H9 (cell line): ENCODE measurements at regions not wholly inside any gene's neighbourhood (a gene's known extent, or its start where the extent isn't known, plus 50 kb on each side); places are given as distances from the start of the nearest gene placed in this dataset.

Experiments used
- DNase-seq: peaks from one replicate; pipeline ENCODE4 v3.0.0-alpha.2; 2017
- H2AFZ ChIP-seq: one replicate; pipeline ENCODE4 v1.6.1; 2013; ENCODE audit warnings: mild to moderate bottlenecking, low read length, control low read depth, moderate library complexity
- H2AK5ac ChIP-seq: 2 replicates; pipeline ENCODE4 v1.6.1; 2013; ENCODE audit warnings: low read length, control low read depth, mixed read lengths; ENCODE audit not compliant: insufficient read length
- H2BK120ac ChIP-seq: one replicate; pipeline ENCODE4 v1.6.1; 2013; ENCODE audit warnings: low read depth, mild to moderate bottlenecking, low read length, control low read depth, inconsistent platforms; ENCODE audit not compliant: poor library complexity, severe bottlenecking
- H2BK12ac ChIP-seq: 2 replicates; pipeline ENCODE4 v1.6.1; 2013; ENCODE audit warnings: low read length, control low read depth, mixed read lengths, low read depth; ENCODE audit not compliant: insufficient read length
- H2BK15ac ChIP-seq: 2 replicates; pipeline ENCODE4 v1.6.1; 2013; ENCODE audit warnings: low read depth, low read length, control low read depth
- H2BK20ac ChIP-seq: one replicate; pipeline ENCODE4 v1.6.1; 2013; ENCODE audit warnings: low read depth, mild to moderate bottlenecking, low read length, control low read depth, inconsistent platforms; ENCODE audit not compliant: poor library complexity, severe bottlenecking
- H2BK5ac ChIP-seq: 2 replicates; pipeline ENCODE4 v1.6.1; 2013; ENCODE audit warnings: low read length, control low read depth, mixed read lengths; ENCODE audit not compliant: insufficient read length
- H3K14ac ChIP-seq: 2 replicates; pipeline ENCODE4 v1.6.1; 2013; ENCODE audit warnings: low read length, control low read depth; ENCODE audit not compliant: insufficient read depth
- H3K18ac ChIP-seq: 2 replicates; pipeline ENCODE4 v1.6.1; 2013; ENCODE audit warnings: low read depth, mild to moderate bottlenecking, mixed read lengths, low read length, control low read depth; ENCODE audit not compliant: insufficient read length
- H3K23ac ChIP-seq: 2 replicates; pipeline ENCODE4 v1.6.1; 2013; ENCODE audit warnings: low read length, control low read depth, mixed read lengths, low read depth; ENCODE audit not compliant: insufficient read length
- H3K23me2 ChIP-seq: 2 replicates; pipeline ENCODE4 v1.6.1; 2013; ENCODE audit warnings: low read depth, mild to moderate bottlenecking, mixed read lengths, low read length, control low read depth; ENCODE audit not compliant: insufficient read length, poor library complexity, severe bottlenecking
- H3K27ac ChIP-seq: 2 replicates; pipeline ENCODE4 v1.5.1; 2013; ENCODE audit warnings: low read length, control low read depth, mixed read lengths, low read depth; ENCODE audit not compliant: insufficient read length
- H3K27me3 ChIP-seq: 2 replicates; pipeline ENCODE4 v1.6.1; 2013; ENCODE audit warnings: low read length, control low read depth, inconsistent platforms; ENCODE audit not compliant: insufficient read depth
- H3K4ac ChIP-seq: 2 replicates; pipeline ENCODE4 v1.6.1; 2013; ENCODE audit warnings: low read depth, mild to moderate bottlenecking, control low read depth, inconsistent platforms, low read length, moderate library complexity
- H3K4me1 ChIP-seq: 2 replicates; pipeline ENCODE4 v1.6.1; 2013; ENCODE audit warnings: low read length, control low read depth, inconsistent platforms; ENCODE audit not compliant: insufficient read depth
- H3K4me2 ChIP-seq: 2 replicates; pipeline ENCODE4 v1.6.1; 2013; ENCODE audit warnings: low read length, control low read depth, mixed read lengths; ENCODE audit not compliant: insufficient read length, insufficient read depth
- H3K56ac ChIP-seq: 2 replicates; pipeline ENCODE4 v1.6.1; 2013; ENCODE audit warnings: low read depth, mild to moderate bottlenecking, mixed read lengths, low read length, control low read depth; ENCODE audit not compliant: insufficient read length
- H3K79me1 ChIP-seq: 2 replicates; pipeline ENCODE4 v1.6.1; 2013; ENCODE audit warnings: low read depth, mild to moderate bottlenecking, moderate library complexity, low read length, control low read depth, inconsistent platforms; ENCODE audit not compliant: insufficient read depth, poor library complexity, severe bottlenecking
- H3K79me2 ChIP-seq: 2 replicates; pipeline ENCODE4 v1.6.1; 2013; ENCODE audit warnings: low read length, control low read depth, inconsistent platforms; ENCODE audit not compliant: insufficient read depth
- H3K9ac ChIP-seq: 2 replicates; pipeline ENCODE4 v1.6.1; 2013; ENCODE audit warnings: low read length, control low read depth, mixed read lengths; ENCODE audit not compliant: insufficient read length; ENCODE audit errors: extremely low read depth
- H3K9me3 ChIP-seq: one replicate; pipeline ENCODE4 v1.6.1; 2013; ENCODE audit warnings: low read depth, low read length, inconsistent platforms; ENCODE audit not compliant: control insufficient read depth
- H3T11ph ChIP-seq: one replicate; pipeline ENCODE4 v1.6.1; 2013; ENCODE audit warnings: mild to moderate bottlenecking, low read length, control low read depth, inconsistent platforms
- H4K20me1 ChIP-seq: one replicate; pipeline ENCODE4 v1.6.1; 2013; ENCODE audit not compliant: control insufficient read depth, insufficient read length, insufficient read depth
- H4K5ac ChIP-seq: 2 replicates; pipeline ENCODE4 v1.6.1; 2013; ENCODE audit warnings: low read depth, mild to moderate bottlenecking, mixed read lengths, low read length, control low read depth; ENCODE audit not compliant: insufficient read length
- H4K8ac ChIP-seq: replicated peaks from 2 replicates; pipeline ENCODE4 v1.6.1; 2013; ENCODE audit warnings: low read length, control low read depth, mixed read lengths, low read depth; ENCODE audit not compliant: insufficient read length
- H4K91ac ChIP-seq: 2 replicates; pipeline ENCODE4 v1.6.1; 2013; ENCODE audit warnings: low read depth, mild to moderate bottlenecking, moderate library complexity, mixed read lengths, low read length, control low read depth; ENCODE audit not compliant: insufficient read length
- H3K27ac Mint-ChIP-seq, 3 experiments: 2 replicates in 2 of 3; 3 replicates in 1 of 3; pipeline ENCODE4 v1.8.0; 2020 to 2021; ENCODE audit warnings: mixed read lengths in 3 of 3, mild to moderate bottlenecking in 1 of 3, moderate library complexity in 1 of 3
- H3K27me3 Mint-ChIP-seq: 2 replicates; pipeline ENCODE4 v1.8.0; 2021; ENCODE audit warnings: low read depth, mild to moderate bottlenecking, moderate library complexity, mixed read lengths
- H3K36me3 Mint-ChIP-seq, 3 experiments: 2 replicates in 2 of 3; 3 replicates in 1 of 3; pipeline ENCODE4 v1.8.0; 2020 to 2021; ENCODE audit warnings: low read depth in 3 of 3, mixed read lengths in 3 of 3; ENCODE audit not compliant: insufficient read depth in 1 of 3
- H3K4me1 Mint-ChIP-seq, 2 experiments: 2 replicates each; pipeline ENCODE4 v1.8.0; 2020; ENCODE audit warnings: mixed read lengths in 2 of 2
- H3K4me3 Mint-ChIP-seq, 2 experiments: 2 replicates in 1 of 2; 3 replicates in 1 of 2; pipeline ENCODE4 v1.8.0; 2020 to 2021; ENCODE audit warnings: mild to moderate bottlenecking in 2 of 2, mixed read lengths in 2 of 2, moderate library complexity in 1 of 2
- H3K9me3 Mint-ChIP-seq, 2 experiments: 2 replicates in 1 of 2; 3 replicates in 1 of 2; pipeline ENCODE4 v1.8.0; 2020; ENCODE audit warnings: mild to moderate bottlenecking in 2 of 2, mixed read lengths in 2 of 2, moderate library complexity in 1 of 2
- WGBS: extraction: QIAGEN DNeasy Blood & Tissue Kit; methylation state at CpG from one replicate; pipeline ENCODE4 v1.1.7; 2013; ENCODE audit warnings: missing lambda C conversion rate, low lambda C conversion rate, mixed read lengths; ENCODE audit not compliant: insufficient read length; ENCODE audit errors: extremely low coverage; 5-methylcytosine and 5-hydroxymethylcytosine counted together
- TF ChIP-seq, protein P1 (sequence below): fragments of 200-600 bp; sonication (generic); conservative IDR thresholded peaks from 3 replicates; pipeline ENCODE4 v1.8.0; 2021; ENCODE audit warnings: antibody characterized with exemption, mild to moderate bottlenecking

DNA sequence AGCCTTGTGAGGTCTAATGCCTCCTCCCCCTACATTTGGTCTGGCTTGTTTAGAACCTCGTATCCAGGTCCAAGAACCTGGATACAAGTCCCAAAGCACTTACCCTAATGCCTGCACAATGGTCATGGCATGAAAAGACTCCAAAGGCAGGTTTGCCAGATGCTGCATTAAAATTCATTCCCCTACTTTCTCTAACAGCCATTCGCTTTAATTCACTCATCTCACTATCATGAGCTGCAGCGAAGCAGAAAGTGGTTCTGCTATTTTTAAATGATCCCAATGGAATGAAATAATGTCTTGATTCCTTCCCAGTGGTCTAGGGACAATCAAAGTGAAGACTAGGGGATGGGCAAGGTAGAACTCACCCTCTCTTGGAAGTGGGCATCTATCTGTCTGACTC, 72.5 kb upstream of the MAX start:
- no peak overlapping the region for H4K91ac ChIP-seq
- H3K23me2 ChIP-seq = no peaks in the 10 kb centered on the region
- no peak overlapping the region for H3K18ac ChIP-seq
- no peak overlapping the region for H4K5ac ChIP-seq
- no peak overlapping the region for H2BK20ac ChIP-seq
- no peak overlapping the region for H3T11ph ChIP-seq
- H3K27ac ChIP-seq = no peak overlapping the region
- no peaks in the 10 kb centered on the region for H3K79me1 ChIP-seq
- no peak overlapping the region for H2BK120ac ChIP-seq
- no peak overlapping the region for H2BK15ac ChIP-seq
- H3K4ac ChIP-seq = no peak overlapping the region
- H3K27ac Mint-ChIP-seq = no peak overlapping the region
- no peak overlapping the region for H2BK5ac ChIP-seq
- H4K20me1 ChIP-seq = no peaks in the 10 kb centered on the region
- H3K79me2 ChIP-seq = no peaks in the 10 kb centered on the region
- H3K27me3 Mint-ChIP-seq = peaks cover 12% of the 10 kb centered on the region
- no peaks in the 10 kb centered on the region for H3K9me3 Mint-ChIP-seq
- no CpG with 5 or more reads among the region's 3 CpGs for WGBS
- no peak overlapping the region for H3K14ac ChIP-seq
- H3K9ac ChIP-seq = no peak overlapping the region
- H4K8ac ChIP-seq = no peak overlapping the region
- no peak overlapping the region for H3K23ac ChIP-seq
- TF ChIP-seq, protein P1, sequence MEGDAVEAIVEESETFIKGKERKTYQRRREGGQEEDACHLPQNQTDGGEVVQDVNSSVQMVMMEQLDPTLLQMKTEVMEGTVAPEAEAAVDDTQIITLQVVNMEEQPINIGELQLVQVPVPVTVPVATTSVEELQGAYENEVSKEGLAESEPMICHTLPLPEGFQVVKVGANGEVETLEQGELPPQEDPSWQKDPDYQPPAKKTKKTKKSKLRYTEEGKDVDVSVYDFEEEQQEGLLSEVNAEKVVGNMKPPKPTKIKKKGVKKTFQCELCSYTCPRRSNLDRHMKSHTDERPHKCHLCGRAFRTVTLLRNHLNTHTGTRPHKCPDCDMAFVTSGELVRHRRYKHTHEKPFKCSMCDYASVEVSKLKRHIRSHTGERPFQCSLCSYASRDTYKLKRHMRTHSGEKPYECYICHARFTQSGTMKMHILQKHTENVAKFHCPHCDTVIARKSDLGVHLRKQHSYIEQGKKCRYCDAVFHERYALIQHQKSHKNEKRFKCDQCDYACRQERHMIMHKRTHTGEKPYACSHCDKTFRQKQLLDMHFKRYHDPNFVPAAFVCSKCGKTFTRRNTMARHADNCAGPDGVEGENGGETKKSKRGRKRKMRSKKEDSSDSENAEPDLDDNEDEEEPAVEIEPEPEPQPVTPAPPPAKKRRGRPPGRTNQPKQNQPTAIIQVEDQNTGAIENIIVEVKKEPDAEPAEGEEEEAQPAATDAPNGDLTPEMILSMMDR = no peak
- no peaks in the 10 kb centered on the region; a peak in 1 of 7 replicates for H3K36me3 Mint-ChIP-seq
- H2AFZ ChIP-seq = no peak overlapping the region
- no peaks in the 10 kb centered on the region for H3K27me3 ChIP-seq
- H2AK5ac ChIP-seq = no peak overlapping the region
- H3K4me3 Mint-ChIP-seq = no peak overlapping the region
- no peak overlapping the region for H3K56ac ChIP-seq
- no peak overlapping the region for H3K4me2 ChIP-seq
- no peak for DNase-seq
- H2BK12ac ChIP-seq = no peak overlapping the region
- H3K4me1 ChIP-seq = peaks cover 7% of the 10 kb centered on the region; the same call in 1 of the 2 replicates
- peaks cover 35 to 43% of the 10 kb centered on the region in 2 experiments for H3K4me1 Mint-ChIP-seq
- H3K9me3 ChIP-seq = no peaks in the 10 kb centered on the region
